ENCODE measurements at regions not wholly inside any gene's neighbourhood (a gene's known extent, or its start where the extent isn't known, plus 50 kb on each side); places are given as distances from the start of the nearest gene placed in this dataset.

DNA sequence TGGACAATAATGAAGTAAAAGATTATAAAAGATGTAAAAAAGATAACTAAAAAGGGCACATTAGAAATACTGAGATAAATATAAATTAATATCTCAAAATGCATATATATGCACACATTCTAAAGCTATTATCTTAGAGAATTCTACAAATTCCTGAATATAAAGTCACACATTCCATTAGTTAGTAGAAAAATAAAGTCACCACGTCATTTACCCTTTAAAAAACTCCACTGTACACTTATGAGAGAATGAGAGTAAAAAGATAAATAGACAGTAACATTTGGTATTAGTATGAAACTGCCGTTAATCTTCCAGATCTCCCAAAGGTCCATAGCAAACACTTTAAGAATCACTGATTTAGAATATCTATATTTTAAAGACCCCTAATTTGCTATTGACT, 67.2 kb upstream of the IL15 start:
- Histone ChIP-seq H3K27me3 (ENCODE audit: insufficient read depth, low read length, poor library complexity) (no peaks in the 10 kb centered on the region), H3K36me3 (ENCODE audit: insufficient read depth, low read length) (no peaks in the 10 kb centered on the region), H3K9ac (ENCODE audit: low read depth, low read length) (no peak overlapping the region), H3K79me2 (ENCODE audit: insufficient read depth, low read length) (no peaks in the 10 kb centered on the region), H3K9me3 (ENCODE audit: insufficient read depth, low read length, severe bottlenecking) (no peaks in the 10 kb centered on the region), H2AFZ (ENCODE audit: low read depth, low read length) (no peak overlapping the region), H3K4me3 (ENCODE audit: low read depth in 1 of 2, low read length in 2 of 2) (no peak overlapping the region), H4K20me1 (ENCODE audit: insufficient read depth, low read length) (no peaks in the 10 kb centered on the region), H3K4me1 (ENCODE audit: insufficient read depth, low read length) (no peaks in the 10 kb centered on the region), H3K4me2 (ENCODE audit: insufficient read depth, low read length) (no peak overlapping the region), H3K27ac (ENCODE audit: low read length) (no peak overlapping the region)
- ATAC-seq (ENCODE audit: insufficient read depth, low read depth) (no peak), DNase-seq (no peak)
- TF ChIP-seq, protein P1, sequence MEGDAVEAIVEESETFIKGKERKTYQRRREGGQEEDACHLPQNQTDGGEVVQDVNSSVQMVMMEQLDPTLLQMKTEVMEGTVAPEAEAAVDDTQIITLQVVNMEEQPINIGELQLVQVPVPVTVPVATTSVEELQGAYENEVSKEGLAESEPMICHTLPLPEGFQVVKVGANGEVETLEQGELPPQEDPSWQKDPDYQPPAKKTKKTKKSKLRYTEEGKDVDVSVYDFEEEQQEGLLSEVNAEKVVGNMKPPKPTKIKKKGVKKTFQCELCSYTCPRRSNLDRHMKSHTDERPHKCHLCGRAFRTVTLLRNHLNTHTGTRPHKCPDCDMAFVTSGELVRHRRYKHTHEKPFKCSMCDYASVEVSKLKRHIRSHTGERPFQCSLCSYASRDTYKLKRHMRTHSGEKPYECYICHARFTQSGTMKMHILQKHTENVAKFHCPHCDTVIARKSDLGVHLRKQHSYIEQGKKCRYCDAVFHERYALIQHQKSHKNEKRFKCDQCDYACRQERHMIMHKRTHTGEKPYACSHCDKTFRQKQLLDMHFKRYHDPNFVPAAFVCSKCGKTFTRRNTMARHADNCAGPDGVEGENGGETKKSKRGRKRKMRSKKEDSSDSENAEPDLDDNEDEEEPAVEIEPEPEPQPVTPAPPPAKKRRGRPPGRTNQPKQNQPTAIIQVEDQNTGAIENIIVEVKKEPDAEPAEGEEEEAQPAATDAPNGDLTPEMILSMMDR (IDR thresholded peaks at IDR 0.05; ENCODE audit: borderline replicate concordance, extremely low read depth, low read length, poor library complexity, severe bottlenecking): no peak
- no peak for TF ChIP-seq EZH2 (IDR thresholded peaks at IDR 0.05; ENCODE audit: borderline replicate concordance, low read depth, low read length, severe bottlenecking)

DNA sequence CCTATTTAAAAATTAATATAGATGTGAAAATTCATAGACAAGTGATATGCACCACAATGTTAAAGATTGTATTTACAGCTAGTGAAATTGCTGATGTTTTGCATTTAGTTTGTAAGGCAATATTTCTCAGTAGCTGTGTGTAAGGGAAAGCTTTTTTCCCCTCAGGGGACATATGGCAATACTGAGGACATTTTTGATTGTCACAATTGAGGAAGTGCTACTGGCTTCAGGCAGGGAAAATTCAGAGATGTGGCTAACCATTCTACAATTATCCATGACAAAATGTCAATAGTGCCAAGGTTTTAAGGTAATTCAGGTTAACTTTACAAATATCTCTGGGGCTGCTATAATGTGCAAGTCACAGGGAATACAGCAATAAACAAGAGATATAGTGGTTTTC, 66.1 kb upstream of the IL15 start:
- Histone ChIP-seq H2AFZ (ENCODE audit: low read depth, low read length) (no peak overlapping the region), H3K27me3 (ENCODE audit: insufficient read depth, low read length, poor library complexity) (no peaks in the 10 kb centered on the region), H3K4me3 (ENCODE audit: low read depth in 1 of 2, low read length in 2 of 2) (no peak overlapping the region), H3K4me2 (ENCODE audit: insufficient read depth, low read length) (no peak overlapping the region), H3K9me3 (ENCODE audit: insufficient read depth, low read length, severe bottlenecking) (no peaks in the 10 kb centered on the region), H3K27ac (ENCODE audit: low read length) (no peak overlapping the region), H3K36me3 (ENCODE audit: insufficient read depth, low read length) (no peaks in the 10 kb centered on the region), H3K4me1 (ENCODE audit: insufficient read depth, low read length) (no peaks in the 10 kb centered on the region), H3K79me2 (ENCODE audit: insufficient read depth, low read length) (no peaks in the 10 kb centered on the region), H4K20me1 (ENCODE audit: insufficient read depth, low read length) (no peaks in the 10 kb centered on the region), H3K9ac (ENCODE audit: low read depth, low read length) (no peak overlapping the region)
- no peak for TF ChIP-seq EZH2 (IDR thresholded peaks at IDR 0.05; ENCODE audit: borderline replicate concordance, low read depth, low read length, severe bottlenecking)
- TF ChIP-seq, protein P1 (IDR thresholded peaks at IDR 0.05; ENCODE audit: borderline replicate concordance, extremely low read depth, low read length, poor library complexity, severe bottlenecking): no peak
- ATAC-seq (ENCODE audit: insufficient read depth, low read depth): no peak
- no peak for DNase-seq

DNA sequence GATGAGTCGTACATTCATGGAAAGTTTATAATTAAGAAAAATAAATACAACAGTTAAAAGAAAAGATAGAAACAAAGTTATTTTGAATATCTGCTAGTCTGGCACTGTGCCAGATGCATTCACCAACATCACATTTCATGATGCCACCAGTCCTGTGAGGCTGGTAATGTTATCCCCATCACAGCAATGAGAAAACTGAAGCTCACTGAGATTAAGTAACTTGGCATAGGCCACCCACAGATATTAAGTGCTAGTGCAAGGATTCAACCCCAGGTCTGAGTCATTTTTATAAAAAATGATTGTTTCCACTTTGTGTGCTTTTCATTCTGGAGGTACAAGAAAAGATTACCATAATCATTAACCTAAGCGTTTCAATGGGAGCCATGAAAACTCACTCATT, 65.0 kb upstream of the IL15 start:
- no peaks in the 10 kb centered on the region for H3K9me3 ChIP-seq (ENCODE audit: insufficient read depth, low read length, severe bottlenecking)
- ATAC-seq (ENCODE audit: insufficient read depth, low read depth) (no peak), DNase-seq (no peak)
- H3K4me1 ChIP-seq (ENCODE audit: insufficient read depth, low read length): no peaks in the 10 kb centered on the region
- no peak overlapping the region for H3K9ac ChIP-seq (ENCODE audit: low read depth, low read length)
- no peak overlapping the region for H3K27ac ChIP-seq (ENCODE audit: low read length)
- H3K36me3 ChIP-seq (ENCODE audit: insufficient read depth, low read length): no peaks in the 10 kb centered on the region
- no peak overlapping the region for H3K4me3 ChIP-seq (ENCODE audit: low read depth in 1 of 2, low read length in 2 of 2)
- no peaks in the 10 kb centered on the region for H4K20me1 ChIP-seq (ENCODE audit: insufficient read depth, low read length)
- no peak overlapping the region for H3K4me2 ChIP-seq (ENCODE audit: insufficient read depth, low read length)
- no peaks in the 10 kb centered on the region for H3K79me2 ChIP-seq (ENCODE audit: insufficient read depth, low read length)
- TF ChIP-seq, protein P1 (IDR thresholded peaks at IDR 0.05; ENCODE audit: borderline replicate concordance, extremely low read depth, low read length, poor library complexity, severe bottlenecking): no peak
- no peak for TF ChIP-seq EZH2 (IDR thresholded peaks at IDR 0.05; ENCODE audit: borderline replicate concordance, low read depth, low read length, severe bottlenecking)
- no peaks in the 10 kb centered on the region for H3K27me3 ChIP-seq (ENCODE audit: insufficient read depth, low read length, poor library complexity)
- no peak overlapping the region for H2AFZ ChIP-seq (ENCODE audit: low read depth, low read length)

DNA sequence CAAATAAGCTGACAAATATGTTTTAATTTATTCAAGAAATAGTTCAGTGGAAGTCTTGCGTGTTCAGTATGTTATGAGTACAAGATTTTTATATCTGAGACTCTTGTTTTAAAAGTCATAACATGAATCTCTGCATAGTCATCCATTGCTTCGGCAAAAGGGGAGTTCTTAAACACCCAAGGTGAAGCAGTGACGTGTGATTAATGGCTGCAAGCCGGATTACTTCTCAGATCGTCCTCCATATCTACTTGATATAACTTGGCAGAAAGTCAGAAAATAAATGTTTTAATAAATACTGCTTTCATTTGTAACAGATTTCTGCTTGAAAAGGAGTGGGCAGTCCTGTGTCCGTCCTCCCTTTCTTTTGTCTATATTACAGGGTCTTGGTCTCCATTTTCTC, 64.6 kb upstream of the IL15 start:
- Histone ChIP-seq H3K79me2 (ENCODE audit: insufficient read depth, low read length) (no peaks in the 10 kb centered on the region), H3K4me1 (ENCODE audit: insufficient read depth, low read length) (no peaks in the 10 kb centered on the region), H2AFZ (ENCODE audit: low read depth, low read length) (no peak overlapping the region), H3K27me3 (ENCODE audit: insufficient read depth, low read length, poor library complexity) (no peaks in the 10 kb centered on the region), H3K36me3 (ENCODE audit: insufficient read depth, low read length) (no peaks in the 10 kb centered on the region), H3K9me3 (ENCODE audit: insufficient read depth, low read length, severe bottlenecking) (no peaks in the 10 kb centered on the region), H3K9ac (ENCODE audit: low read depth, low read length) (no peak overlapping the region), H3K4me3 (ENCODE audit: low read depth in 1 of 2, low read length in 2 of 2) (no peak overlapping the region), H3K27ac (ENCODE audit: low read length) (no peak overlapping the region), H3K4me2 (ENCODE audit: insufficient read depth, low read length) (no peak overlapping the region), H4K20me1 (ENCODE audit: insufficient read depth, low read length) (no peaks in the 10 kb centered on the region)
- ATAC-seq (ENCODE audit: insufficient read depth, low read depth) (no peak), DNase-seq (no peak)
- TF ChIP-seq EZH2 (IDR thresholded peaks at IDR 0.05; ENCODE audit: borderline replicate concordance, low read depth, low read length, severe bottlenecking): no peak
- TF ChIP-seq, protein P1 (IDR thresholded peaks at IDR 0.05; ENCODE audit: borderline replicate concordance, extremely low read depth, low read length, poor library complexity, severe bottlenecking): no peak

Data from DND-41 (cell line).